22Rv1 (cell line): ENCODE measurements at regions not wholly inside any gene's neighbourhood (a gene's known extent, or its start where the extent isn't known, plus 50 kb on each side); places are given as distances from the start of the nearest gene placed in this dataset.

Source experiments
- H3K27ac ChIP-seq: fragments of 450-650 bp; 2 replicates; pipeline ENCODE4 v1.5.1; 2017
- ZFX ChIP-seq: fragments of 450-650 bp; IDR thresholded peaks from 2 replicates; pipeline ENCODE4 v1.6.1; 2017; ENCODE audit warnings: antibody characterized with exemption, borderline replicate concordance
- TF ChIP-seq, protein P1 (sequence below): fragments of 450-650 bp; IDR thresholded peaks from 2 replicates; pipeline ENCODE4 v1.5.1; 2017; ENCODE audit warnings: mild to moderate bottlenecking

DNA sequence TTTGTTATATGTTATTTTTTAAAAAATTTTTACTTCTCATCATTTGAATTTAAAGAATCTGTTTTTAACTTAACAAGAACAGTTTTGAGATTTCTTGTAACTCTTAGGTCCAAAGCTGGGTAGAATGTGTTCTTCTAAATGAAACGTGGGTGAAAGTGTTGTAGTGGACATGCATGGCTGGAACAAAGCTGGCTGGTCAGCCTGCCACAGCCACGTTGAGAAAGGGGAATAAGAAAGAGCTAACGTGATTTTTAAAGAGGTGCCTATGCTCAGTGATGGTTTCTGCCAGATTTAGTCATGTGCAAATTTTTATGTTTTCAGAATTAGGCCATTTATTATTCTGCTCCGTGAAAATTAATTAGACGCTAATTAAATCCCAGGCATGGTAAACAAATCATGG lies 203.9 kb upstream of the COL3A1 start:
- TF ChIP-seq, protein P1, sequence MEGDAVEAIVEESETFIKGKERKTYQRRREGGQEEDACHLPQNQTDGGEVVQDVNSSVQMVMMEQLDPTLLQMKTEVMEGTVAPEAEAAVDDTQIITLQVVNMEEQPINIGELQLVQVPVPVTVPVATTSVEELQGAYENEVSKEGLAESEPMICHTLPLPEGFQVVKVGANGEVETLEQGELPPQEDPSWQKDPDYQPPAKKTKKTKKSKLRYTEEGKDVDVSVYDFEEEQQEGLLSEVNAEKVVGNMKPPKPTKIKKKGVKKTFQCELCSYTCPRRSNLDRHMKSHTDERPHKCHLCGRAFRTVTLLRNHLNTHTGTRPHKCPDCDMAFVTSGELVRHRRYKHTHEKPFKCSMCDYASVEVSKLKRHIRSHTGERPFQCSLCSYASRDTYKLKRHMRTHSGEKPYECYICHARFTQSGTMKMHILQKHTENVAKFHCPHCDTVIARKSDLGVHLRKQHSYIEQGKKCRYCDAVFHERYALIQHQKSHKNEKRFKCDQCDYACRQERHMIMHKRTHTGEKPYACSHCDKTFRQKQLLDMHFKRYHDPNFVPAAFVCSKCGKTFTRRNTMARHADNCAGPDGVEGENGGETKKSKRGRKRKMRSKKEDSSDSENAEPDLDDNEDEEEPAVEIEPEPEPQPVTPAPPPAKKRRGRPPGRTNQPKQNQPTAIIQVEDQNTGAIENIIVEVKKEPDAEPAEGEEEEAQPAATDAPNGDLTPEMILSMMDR, result no peak
- no peak for TF ChIP-seq ZFX
- H3K27ac ChIP-seq, result no peak overlapping the region

DNA sequence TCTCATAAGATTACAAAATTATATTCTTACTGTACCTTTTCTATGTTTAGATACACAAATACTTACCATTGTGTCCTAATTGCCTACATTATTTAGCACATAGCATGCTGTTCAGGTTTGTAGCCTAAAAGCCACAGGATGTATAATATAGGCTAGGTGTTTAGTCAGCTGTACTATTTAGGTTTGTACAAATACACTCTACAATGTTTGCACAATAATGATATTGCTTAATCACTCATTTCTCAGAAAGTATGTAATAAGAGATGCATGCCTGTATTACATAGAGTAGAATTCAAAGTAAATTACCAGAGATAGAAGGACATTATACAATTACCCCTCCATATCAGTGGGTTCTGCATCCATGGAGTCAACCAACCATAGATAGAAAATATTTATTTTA lies 201.1 kb upstream of the COL3A1 start:
- no peak for TF ChIP-seq ZFX
- TF ChIP-seq, protein P1, result no peak

DNA sequence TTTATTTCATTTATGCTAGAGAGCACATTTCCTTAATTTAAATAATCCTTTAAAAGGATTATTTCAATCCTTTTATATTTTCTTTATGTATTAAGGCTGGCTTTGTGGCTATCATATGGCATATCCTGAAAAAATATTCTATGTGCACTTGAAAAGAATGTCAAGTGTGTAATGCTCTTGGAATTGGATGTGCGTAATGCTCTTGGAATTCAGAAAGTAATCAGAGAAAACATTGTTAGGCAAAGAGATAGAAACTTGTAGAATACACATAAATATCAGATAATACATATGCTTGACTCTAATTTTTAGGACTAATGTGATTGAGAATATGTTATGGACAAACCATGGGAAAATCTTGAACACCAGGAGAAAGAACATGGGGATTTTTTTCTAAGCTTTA lies 197.5 kb upstream of the COL3A1 start:
- TF ChIP-seq, protein P1, result no peak
- TF ChIP-seq ZFX, result no peak
- no peak overlapping the region for H3K27ac ChIP-seq

More for the DNA sequence above, 201.1 kb upstream of the COL3A1 start:
- no peak overlapping the region for H3K27ac ChIP-seq

DNA sequence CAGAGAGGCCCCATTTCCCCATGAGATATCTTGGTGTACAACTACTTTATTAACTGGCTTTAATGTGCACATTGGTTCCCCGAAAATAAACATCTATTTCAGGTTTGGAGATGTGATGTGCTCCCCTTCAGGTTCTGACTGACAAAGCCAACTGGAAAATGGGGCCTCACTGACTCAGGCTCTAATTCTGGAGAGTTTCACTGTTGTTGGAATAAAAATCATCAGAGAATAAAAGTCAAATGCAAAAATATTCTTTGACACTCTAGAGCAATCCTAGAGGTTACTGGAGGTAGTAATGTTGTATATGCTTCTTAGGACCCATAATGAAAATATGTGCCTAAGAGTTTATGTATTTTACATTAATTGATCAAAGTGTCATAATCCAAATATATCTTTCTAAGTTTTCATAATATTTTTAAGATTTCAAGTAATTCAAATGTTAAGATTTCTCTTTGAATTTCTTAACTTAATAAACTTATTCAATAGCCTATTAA lies 189.9 kb upstream of the COL3A1 start:
- H3K27ac ChIP-seq, result no peak overlapping the region
- no peak for TF ChIP-seq ZFX
- TF ChIP-seq, protein P1, result no peak

DNA sequence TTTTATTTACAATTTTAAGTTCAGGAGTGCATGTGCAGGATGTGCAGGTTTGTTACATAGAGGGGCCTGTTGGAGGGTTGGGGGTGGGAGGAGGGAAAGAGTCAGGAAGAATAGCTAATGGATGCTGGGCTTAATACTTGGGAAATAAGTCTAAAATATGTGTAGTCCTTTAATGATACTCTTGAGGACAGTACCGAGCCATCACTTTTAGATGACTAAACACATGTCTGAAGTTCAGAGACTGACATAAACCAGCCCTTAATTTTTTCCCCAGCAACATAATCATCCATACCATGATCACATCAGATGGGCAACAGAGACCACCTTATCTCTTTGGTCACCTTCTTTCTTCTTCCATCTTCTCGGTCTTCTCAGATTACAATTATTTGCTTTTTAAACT lies 189.1 kb upstream of the COL3A1 start:
- H3K27ac ChIP-seq, result no peak overlapping the region
- TF ChIP-seq, protein P1, result no peak
- TF ChIP-seq ZFX, result no peak

DNA sequence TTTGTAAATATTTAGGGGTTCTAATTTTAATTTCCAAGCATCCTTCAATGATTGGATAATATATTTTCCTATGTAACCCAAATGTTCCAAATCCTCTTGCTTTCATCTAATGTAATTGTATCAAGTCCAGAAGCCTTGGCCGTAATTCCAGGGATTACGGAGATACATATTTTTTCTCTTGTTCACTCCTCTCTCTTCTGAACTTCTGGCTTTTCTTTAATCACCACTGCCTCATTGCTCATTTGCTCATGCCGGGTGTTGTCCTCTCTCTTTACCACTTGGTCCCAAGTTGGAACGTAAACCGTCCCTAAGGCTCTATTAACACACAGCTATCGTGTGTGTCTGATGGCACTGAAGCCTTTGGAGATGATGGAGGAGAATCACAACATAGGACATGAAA lies 188.7 kb upstream of the COL3A1 start:
- H3K27ac ChIP-seq, result no peak overlapping the region

DNA sequence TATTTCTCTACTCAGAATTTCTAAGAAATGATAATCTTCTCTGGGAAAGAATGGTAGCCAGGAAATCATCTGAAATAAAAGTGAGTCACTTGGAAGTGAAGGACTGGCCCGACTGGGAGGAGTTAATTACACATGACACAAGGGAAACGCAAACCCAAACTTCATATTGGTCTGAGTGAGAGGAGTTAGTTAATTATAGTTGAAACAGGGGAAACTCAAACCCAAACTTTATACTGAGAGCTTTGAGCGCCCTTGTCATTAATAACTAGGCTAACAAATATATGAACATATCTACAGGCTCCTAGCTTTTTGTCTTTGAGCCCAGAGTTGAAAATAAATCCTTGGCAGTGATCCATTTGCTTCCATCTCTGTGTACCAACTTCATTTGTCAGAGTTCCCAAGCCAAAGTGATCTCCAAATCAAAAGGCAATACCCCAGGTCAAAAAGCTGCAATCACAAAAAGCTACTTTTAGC lies 187.8 kb upstream of the COL3A1 start:
- H3K27ac ChIP-seq, result no peak overlapping the region

More for the DNA sequence above, 188.7 kb upstream of the COL3A1 start:
- TF ChIP-seq, protein P1, result no peak
- TF ChIP-seq ZFX, result no peak

More for the DNA sequence above, 187.8 kb upstream of the COL3A1 start:
- TF ChIP-seq, protein P1, result no peak
- no peak for TF ChIP-seq ZFX
